ENCODE measurements at regions not wholly inside any gene's neighbourhood (a gene's known extent, or its start where the extent isn't known, plus 50 kb on each side); places are given as distances from the start of the nearest gene placed in this dataset.

DNA sequence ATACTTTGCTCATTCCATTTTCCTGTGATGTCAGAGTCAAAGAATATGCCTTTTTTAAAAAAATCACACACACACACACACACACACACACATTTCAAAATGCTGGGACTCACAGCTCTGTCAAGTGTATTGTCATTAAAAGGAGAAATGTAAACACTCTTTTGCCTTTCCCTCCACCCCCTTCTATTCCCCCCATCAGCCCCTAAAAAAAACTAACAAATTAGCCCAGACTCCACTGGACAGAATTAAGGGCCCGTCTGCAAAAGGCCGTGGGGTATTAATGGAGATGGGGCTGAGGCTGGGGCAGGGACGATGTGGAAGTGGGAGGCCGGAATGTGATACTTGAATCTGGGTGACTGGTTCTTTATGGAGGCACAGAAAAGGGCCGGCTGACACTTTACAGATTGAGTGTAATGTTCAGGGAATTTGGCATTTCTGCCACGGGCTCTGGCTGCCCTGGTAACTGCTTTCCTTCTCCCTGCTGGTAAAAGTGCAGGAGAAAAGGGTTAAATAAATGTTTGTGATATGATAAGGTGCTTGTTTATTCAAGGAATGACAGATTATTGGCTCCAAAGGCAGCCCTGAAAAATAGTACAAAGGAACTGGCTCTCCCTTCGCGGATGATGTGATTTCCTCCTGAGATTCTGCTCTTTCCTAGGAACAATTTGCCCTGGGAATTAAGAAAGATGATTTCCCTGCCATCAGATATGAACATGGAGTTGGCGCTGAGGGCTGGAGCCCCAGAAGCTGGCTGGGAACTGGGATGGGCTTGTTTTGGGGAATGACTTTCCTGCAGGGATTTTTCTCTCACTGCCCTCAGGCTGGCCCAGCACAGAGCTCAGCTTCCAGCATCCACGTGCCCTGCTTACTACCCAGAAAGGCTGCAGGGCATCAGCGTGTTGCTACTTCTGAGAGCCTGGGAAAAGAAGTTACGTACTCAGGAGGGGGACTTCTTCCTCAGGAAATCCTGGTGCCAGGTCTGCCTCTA, 52.8 kb upstream of the CTAGE1 start:
- H3K36me3 Mint-ChIP-seq (ENCODE audit: unreplicated experiment) = no peaks in the 10 kb centered on the region
- H3K4me3 Mint-ChIP-seq (ENCODE audit: unreplicated experiment) = peak overlapping the region; percentile 20
- peaks cover 69% of the 10 kb centered on the region for H3K4me1 Mint-ChIP-seq (ENCODE audit: unreplicated experiment)
- no peak for DNase-seq (ENCODE audit: extremely low spot score, unreplicated experiment)
- peak overlapping the region; percentile 97 for H3K27ac Mint-ChIP-seq (ENCODE audit: unreplicated experiment)
- no peak for TF ChIP-seq CTCF (IDR thresholded peaks at IDR 0.05)
- H3K9me3 Mint-ChIP-seq (ENCODE audit: unreplicated experiment) = no peaks in the 10 kb centered on the region
- no peaks in the 10 kb centered on the region for H3K27me3 Mint-ChIP-seq (ENCODE audit: unreplicated experiment)

GRCh38 chr18:22471546-22472131, 53.9 kb upstream of the CTAGE1 start:
- DNase-seq (ENCODE audit: extremely low spot score, unreplicated experiment) = no peak
- peaks cover 58% of the 10 kb centered on the region for H3K4me1 Mint-ChIP-seq (ENCODE audit: unreplicated experiment)
- no peaks in the 10 kb centered on the region for H3K9me3 Mint-ChIP-seq (ENCODE audit: unreplicated experiment)

DNA sequence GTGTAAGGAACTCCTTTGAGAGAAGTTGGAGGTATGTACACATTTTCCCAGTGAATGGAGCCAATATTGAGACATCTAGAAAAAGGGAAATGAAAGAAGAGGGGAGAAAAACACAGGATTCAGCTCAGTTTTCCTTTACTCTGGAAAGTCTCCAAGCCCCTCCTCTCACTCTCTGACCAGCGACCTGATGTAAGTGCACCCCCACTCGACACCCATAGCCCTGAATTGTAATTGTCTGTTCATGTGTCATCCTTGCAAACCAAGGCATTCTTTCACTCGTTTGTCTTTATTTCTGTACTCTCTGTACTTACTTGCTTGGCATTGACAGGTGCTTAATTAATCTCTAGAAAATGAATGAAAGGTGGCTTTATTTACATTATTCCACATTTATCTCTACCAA, 55.7 kb upstream of the CTAGE1 start:
- Mint-ChIP-seq H3K27me3 (ENCODE audit: unreplicated experiment) (no peaks in the 10 kb centered on the region), H3K36me3 (ENCODE audit: unreplicated experiment) (no peaks in the 10 kb centered on the region), H3K27ac (ENCODE audit: unreplicated experiment) (no peak overlapping the region), H3K9me3 (ENCODE audit: unreplicated experiment) (no peaks in the 10 kb centered on the region), H3K4me3 (ENCODE audit: unreplicated experiment) (no peak overlapping the region), H3K4me1 (ENCODE audit: unreplicated experiment) (peaks cover 41% of the 10 kb centered on the region)
- no peak for DNase-seq (ENCODE audit: extremely low spot score, unreplicated experiment)
- no peak for TF ChIP-seq CTCF (IDR thresholded peaks at IDR 0.05)

More at GRCh38 chr18:22471546-22472131, 53.9 kb upstream of the CTAGE1 start:
- H3K36me3 Mint-ChIP-seq (ENCODE audit: unreplicated experiment) = no peaks in the 10 kb centered on the region
- H3K4me3 Mint-ChIP-seq (ENCODE audit: unreplicated experiment) = no peak overlapping the region
- TF ChIP-seq CTCF (IDR thresholded peaks at IDR 0.05) = no peak
- H3K27ac Mint-ChIP-seq (ENCODE audit: unreplicated experiment) = peak overlapping the region; percentile 97
- H3K27me3 Mint-ChIP-seq (ENCODE audit: unreplicated experiment) = no peaks in the 10 kb centered on the region

DNA sequence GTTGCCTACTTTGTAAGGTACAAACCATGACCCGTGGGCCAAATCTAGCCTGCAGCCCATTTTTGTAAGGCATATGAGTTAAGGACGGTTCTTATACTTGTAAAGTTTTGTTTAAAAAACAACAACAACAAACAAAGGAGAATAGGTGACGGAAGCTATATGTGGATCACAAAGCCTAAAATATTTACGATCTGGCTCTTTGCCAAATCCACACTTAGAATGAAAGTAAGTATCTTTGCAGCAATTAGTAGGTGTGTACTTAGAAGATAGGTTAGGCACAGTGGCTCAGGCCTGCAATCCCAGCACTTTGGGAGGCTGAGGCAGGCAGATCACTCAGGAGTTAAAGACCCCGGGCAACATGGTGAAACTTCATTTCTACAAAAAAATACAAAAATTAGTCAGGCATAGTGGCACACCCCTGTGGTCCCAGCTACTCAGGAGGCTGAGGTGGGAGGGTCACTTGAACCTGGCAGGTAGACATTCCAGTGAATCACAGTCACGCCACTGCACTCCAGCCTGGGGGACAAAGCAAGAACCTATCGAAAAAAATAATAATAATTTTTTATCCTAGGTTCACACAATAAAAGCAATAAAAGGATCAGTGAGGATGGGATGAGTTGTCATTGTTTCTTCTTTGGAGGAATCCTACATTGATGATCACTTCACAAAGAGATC, 57.8 kb upstream of the CTAGE1 start:
- H3K36me3 Mint-ChIP-seq (ENCODE audit: unreplicated experiment) = no peaks in the 10 kb centered on the region
- no peak overlapping the region for H3K27ac Mint-ChIP-seq (ENCODE audit: unreplicated experiment)
- peaks cover 19% of the 10 kb centered on the region for H3K4me1 Mint-ChIP-seq (ENCODE audit: unreplicated experiment)
- no peak overlapping the region for H3K4me3 Mint-ChIP-seq (ENCODE audit: unreplicated experiment)
- no peak for DNase-seq (ENCODE audit: extremely low spot score, unreplicated experiment)
- H3K9me3 Mint-ChIP-seq (ENCODE audit: unreplicated experiment) = no peaks in the 10 kb centered on the region
- H3K27me3 Mint-ChIP-seq (ENCODE audit: unreplicated experiment) = no peaks in the 10 kb centered on the region
- no peak for TF ChIP-seq CTCF (IDR thresholded peaks at IDR 0.05)

- H3K27ac Mint-ChIP-seq (ENCODE audit: unreplicated experiment) = no peak overlapping the region
Measured at GRCh38 chr18:22477222-22477621, 59.5 kb upstream of the CTAGE1 start.

More at GRCh38 chr18:22477222-22477621, 59.5 kb upstream of the CTAGE1 start:
- no peak overlapping the region for H3K4me3 Mint-ChIP-seq (ENCODE audit: unreplicated experiment)
- no peak for TF ChIP-seq CTCF (IDR thresholded peaks at IDR 0.05)
- DNase-seq (ENCODE audit: extremely low spot score, unreplicated experiment) = no peak
- H3K9me3 Mint-ChIP-seq (ENCODE audit: unreplicated experiment) = peaks cover 4% of the 10 kb centered on the region
- H3K4me1 Mint-ChIP-seq (ENCODE audit: unreplicated experiment) = peaks cover 2% of the 10 kb centered on the region
- H3K36me3 Mint-ChIP-seq (ENCODE audit: unreplicated experiment) = no peaks in the 10 kb centered on the region
- H3K27me3 Mint-ChIP-seq (ENCODE audit: unreplicated experiment) = no peaks in the 10 kb centered on the region
